Esophagus muscularis mucosa (tissue), 4 donors: ENCODE measurements at regions not wholly inside any gene's neighbourhood (a gene's known extent, or its start where the extent isn't known, plus 50 kb on each side); places are given as distances from the start of the nearest gene placed in this dataset.

Experiments used
- DNase-seq: peaks from one replicate; pipeline ENCODE4 v3.0.0-alpha.2; 2017; ENCODE audit errors: extremely low spot score
- H3K27ac ChIP-seq, 4 donors: fragments of 200-600 bp; sonication (generic); replicated peaks in 1 of 4; 1 replicate in 3 of 4; 2 replicates in 1 of 4; pipeline ENCODE4 v1.5.1; 2016 to 2019; ENCODE audit warnings: mild to moderate bottlenecking in 1 of 4
- H3K27me3 ChIP-seq, 4 donors: fragments of 200-600 bp; sonication (generic); one replicate each; pipeline versions ENCODE4 v1.5.1 to v1.6.0; 2016 to 2019
- H3K36me3 ChIP-seq, 4 donors: fragments of 200-600 bp; sonication (generic); one replicate each; pipeline ENCODE4 v1.5.1; 2016 to 2019
- H3K4me1 ChIP-seq, 4 donors: fragments of 200-600 bp; sonication (generic); one replicate each; pipeline ENCODE4 v1.5.1; 2016 to 2019
- H3K4me3 ChIP-seq, 4 donors: fragments of 200-600 bp; sonication (generic); 1 replicate in 2 of 4; 2 replicates in 2 of 4; pipeline ENCODE4 v1.5.1; 2016 to 2019; ENCODE audit warnings: mild to moderate bottlenecking in 4 of 4, moderate library complexity in 1 of 4
- H3K9me3 ChIP-seq, 4 donors: fragments of 200-600 bp; sonication (generic); 1 replicate in 3 of 4; 2 replicates in 1 of 4; pipeline ENCODE4 v1.5.1; 2016 to 2019
- EP300 ChIP-seq: sonication (generic); formaldehyde crosslinking; IDR thresholded peaks from one replicate; pipeline ENCODE4 v1.6.1; 2017; ENCODE audit warnings: antibody characterized with exemption
- POLR2A ChIP-seq: fragments of 450-650 bp; IDR thresholded peaks from one replicate; pipeline ENCODE4 v1.6.1; 2017; ENCODE audit warnings: antibody characterized with exemption, moderate library complexity, mild to moderate bottlenecking, low read depth
- POLR2AphosphoS5 ChIP-seq, 2 donors: sonication (generic); formaldehyde crosslinking; IDR thresholded peaks; one replicate each; pipeline ENCODE4 v1.6.1; 2017; ENCODE audit warnings: antibody characterized with exemption in 2 of 2
- WGBS: methylation state at CpG from one replicate; pipeline ENCODE4 v1.1.5; 2018; 5-methylcytosine and 5-hydroxymethylcytosine counted together
- intact Hi-C: fragments of 100-400 bp; cut with DNase I; formaldehyde crosslinking; loops from one replicate; pipeline ENCODE4 v1.15.1; 2023
- TF ChIP-seq, protein P1 (sequence below), 3 experiments: fragments of 200-600 bp in 2 of 3; fragments of 450-650 bp in 1 of 3; sonication (generic) in 2 of 3; IDR thresholded peaks; one replicate each; pipeline ENCODE4 v1.5.1; 2017 to 2019; ENCODE audit warnings: antibody characterized with exemption in 3 of 3, mild to moderate bottlenecking in 2 of 3, moderate library complexity in 1 of 3

DNA sequence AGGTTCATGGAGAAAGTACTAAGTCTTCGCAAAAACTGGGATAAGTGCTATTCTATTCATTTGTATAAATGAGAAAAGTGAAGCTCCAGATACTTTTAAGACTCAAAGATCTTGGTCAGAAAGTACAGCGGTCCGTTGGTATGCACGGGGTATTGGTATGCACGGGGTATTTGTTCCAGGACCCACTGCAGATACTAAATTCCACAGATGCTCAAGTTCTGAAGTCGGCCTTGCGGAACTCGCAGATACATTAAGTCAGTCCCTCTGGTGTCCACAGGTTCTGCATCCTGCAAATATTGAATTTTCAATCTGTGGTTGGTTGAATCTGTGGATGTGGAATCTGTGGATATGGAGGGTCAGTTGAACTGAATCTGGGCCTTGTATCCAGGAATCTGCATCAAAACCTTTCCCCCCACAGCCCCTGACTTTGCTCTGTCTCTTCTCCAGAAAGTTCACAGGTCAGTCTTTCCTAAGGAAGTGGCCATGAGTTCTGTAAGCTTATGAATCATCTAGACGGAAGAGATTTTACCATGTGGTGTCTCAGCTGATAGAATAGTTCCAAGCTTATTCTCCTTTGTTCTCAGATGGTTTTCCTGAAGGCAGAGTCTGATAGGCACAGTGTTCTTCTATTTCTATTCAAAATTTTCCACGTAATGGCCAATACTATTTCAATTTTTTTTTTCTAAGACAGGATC is 274.7 kb downstream of the NEDD1 start:
- no peak for DNase-seq
- H3K4me1 ChIP-seq = no peaks in the 10 kb centered on the region
- intact Hi-C loops = no loop called here
- H3K27ac ChIP-seq = no peak overlapping the region
- no peaks in the 10 kb centered on the region for H3K9me3 ChIP-seq
- no peak overlapping the region for H3K4me3 ChIP-seq
- 87% methylated on average over 10 of the region's 10 CpGs for WGBS
- TF ChIP-seq POLR2AphosphoS5 (IDR thresholded peaks at IDR 0.05) (no peak), EP300 (no peak), POLR2A (no peak)
- TF ChIP-seq, protein P1, sequence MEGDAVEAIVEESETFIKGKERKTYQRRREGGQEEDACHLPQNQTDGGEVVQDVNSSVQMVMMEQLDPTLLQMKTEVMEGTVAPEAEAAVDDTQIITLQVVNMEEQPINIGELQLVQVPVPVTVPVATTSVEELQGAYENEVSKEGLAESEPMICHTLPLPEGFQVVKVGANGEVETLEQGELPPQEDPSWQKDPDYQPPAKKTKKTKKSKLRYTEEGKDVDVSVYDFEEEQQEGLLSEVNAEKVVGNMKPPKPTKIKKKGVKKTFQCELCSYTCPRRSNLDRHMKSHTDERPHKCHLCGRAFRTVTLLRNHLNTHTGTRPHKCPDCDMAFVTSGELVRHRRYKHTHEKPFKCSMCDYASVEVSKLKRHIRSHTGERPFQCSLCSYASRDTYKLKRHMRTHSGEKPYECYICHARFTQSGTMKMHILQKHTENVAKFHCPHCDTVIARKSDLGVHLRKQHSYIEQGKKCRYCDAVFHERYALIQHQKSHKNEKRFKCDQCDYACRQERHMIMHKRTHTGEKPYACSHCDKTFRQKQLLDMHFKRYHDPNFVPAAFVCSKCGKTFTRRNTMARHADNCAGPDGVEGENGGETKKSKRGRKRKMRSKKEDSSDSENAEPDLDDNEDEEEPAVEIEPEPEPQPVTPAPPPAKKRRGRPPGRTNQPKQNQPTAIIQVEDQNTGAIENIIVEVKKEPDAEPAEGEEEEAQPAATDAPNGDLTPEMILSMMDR (IDR thresholded peaks at IDR 0.05) = no peak
- H3K36me3 ChIP-seq = no peaks in the 10 kb centered on the region
- no peaks in the 10 kb centered on the region for H3K27me3 ChIP-seq

DNA sequence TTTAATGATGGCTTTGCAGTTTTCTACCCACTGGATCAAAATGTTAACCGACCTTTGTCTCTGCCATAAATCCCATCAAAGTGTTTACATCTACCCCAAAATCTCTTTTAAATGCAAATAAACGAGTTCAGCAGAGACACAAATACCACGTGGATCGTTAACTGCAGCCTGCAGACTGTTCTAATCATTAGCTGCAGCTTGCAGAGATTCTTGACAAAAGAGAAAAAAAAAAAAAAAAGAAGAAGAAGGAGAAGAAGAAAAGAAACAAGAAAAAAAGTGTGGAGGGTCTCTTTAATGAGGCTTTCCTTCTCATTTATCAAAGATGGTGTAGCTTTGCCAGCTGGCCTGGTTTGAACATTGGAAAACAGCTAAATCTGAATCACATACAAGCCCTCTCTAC is 275.7 kb downstream of the NEDD1 start:
- intact Hi-C loops = no loop called here
- Histone ChIP-seq H3K36me3 (no peaks in the 10 kb centered on the region), H3K27ac (no peak overlapping the region), H3K4me1 (no peaks in the 10 kb centered on the region), H3K27me3 (no peaks in the 10 kb centered on the region), H3K4me3 (no peak overlapping the region), H3K9me3 (peaks cover 0 to 7% (median 2%) of the 10 kb centered on the region in 4 donors)
- 41% methylated on average over 4 of the region's 4 CpGs for WGBS
- DNase-seq = no peak
- TF ChIP-seq POLR2AphosphoS5 (IDR thresholded peaks at IDR 0.05) = no peak
- TF ChIP-seq EP300 = no peak
- TF ChIP-seq, protein P1 (IDR thresholded peaks at IDR 0.05) = no peak
- no peak for TF ChIP-seq POLR2A

DNA sequence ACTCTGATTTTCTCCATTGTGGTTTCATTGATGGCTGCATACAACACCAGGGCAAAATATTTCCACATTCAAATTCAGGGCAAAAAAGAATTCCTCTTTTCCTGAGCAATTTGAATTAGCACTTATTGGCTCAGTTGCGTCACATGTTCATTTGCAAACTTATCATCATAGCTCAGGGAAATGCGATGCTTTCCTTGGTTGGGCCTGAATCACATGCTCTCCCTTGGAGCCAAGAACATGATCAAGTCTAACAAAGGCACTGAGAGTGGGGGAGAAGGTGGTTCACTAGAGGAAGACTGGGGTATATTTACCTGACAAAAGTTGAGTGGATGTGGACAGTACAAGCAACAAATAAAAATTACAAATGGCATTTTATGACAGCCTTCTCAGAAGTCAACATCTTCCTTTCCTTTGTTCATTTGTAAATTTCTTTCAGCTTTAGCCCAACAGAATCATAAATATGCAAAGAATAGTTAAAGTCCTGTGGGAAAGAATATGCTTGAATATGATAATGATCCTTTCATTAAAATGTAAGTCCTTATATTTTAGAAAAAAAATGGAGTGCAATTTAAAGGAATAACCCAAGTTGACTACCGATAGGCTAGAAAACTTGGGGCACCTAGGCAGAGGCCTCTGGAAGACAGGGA is 277.2 kb downstream of the NEDD1 start:
- TF ChIP-seq POLR2A (no peak), EP300 (no peak), POLR2AphosphoS5 (IDR thresholded peaks at IDR 0.05) (no peak)
- TF ChIP-seq, protein P1 (IDR thresholded peaks at IDR 0.05) = no peak
- intact Hi-C loops = no loop called here
- H3K27me3 ChIP-seq = no peaks in the 10 kb centered on the region
- no peaks in the 10 kb centered on the region for H3K36me3 ChIP-seq
- WGBS = 95% methylated on average over 3 of the region's 3 CpGs
- no peak for DNase-seq
- H3K9me3 ChIP-seq = peaks cover 0 to 9% (median 2%) of the 10 kb centered on the region in 4 donors
- no peak overlapping the region for H3K27ac ChIP-seq
- H3K4me3 ChIP-seq = no peak overlapping the region
- H3K4me1 ChIP-seq = no peaks in the 10 kb centered on the region

DNA sequence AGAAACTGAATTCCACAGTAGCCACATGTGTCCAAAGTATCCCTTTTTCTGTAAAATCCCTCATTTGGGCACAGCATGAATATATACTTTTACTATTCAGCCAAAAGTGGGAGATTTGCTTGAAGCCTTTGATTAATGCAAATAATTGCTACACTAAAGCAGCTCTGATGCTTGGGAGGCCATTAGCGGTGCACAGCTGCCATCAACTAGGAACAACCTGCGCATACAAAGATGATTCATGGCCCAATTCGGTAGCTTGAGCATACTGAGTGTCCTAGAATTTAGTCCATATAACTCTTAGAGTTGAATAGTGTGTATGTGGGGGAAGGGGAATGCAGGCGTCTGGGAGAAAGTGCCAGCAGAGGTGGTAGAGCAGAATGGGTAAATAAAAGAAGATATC is 277.0 kb upstream of the RMST start:
- H3K27me3 ChIP-seq = no peaks in the 10 kb centered on the region
- no peaks in the 10 kb centered on the region for H3K36me3 ChIP-seq
- H3K4me3 ChIP-seq = no peak overlapping the region
- no peak overlapping the region for H3K27ac ChIP-seq
- peaks cover 0 to 9% (median 2%) of the 10 kb centered on the region in 4 donors for H3K9me3 ChIP-seq
- no peak for DNase-seq
- no peak for TF ChIP-seq EP300
- TF ChIP-seq, protein P1 (IDR thresholded peaks at IDR 0.05) = no peak
- no peak for TF ChIP-seq POLR2A
- TF ChIP-seq POLR2AphosphoS5 (IDR thresholded peaks at IDR 0.05) = no peak
- WGBS = 83% methylated on average over 4 of the region's 4 CpGs
- intact Hi-C loops = no loop called here
- H3K4me1 ChIP-seq = peaks cover 0 to 5% (median 0%) of the 10 kb centered on the region in 4 donors
